ENCODE measurements at regions not wholly inside any gene's neighbourhood (a gene's known extent, or its start where the extent isn't known, plus 50 kb on each side); places are given as distances from the start of the nearest gene placed in this dataset.
"Not testable (repeated sequence)": the region's sequence is repeated elsewhere in the genome, so short reads cannot be mapped to it uniquely, and the experiment has no call there.

DNA sequence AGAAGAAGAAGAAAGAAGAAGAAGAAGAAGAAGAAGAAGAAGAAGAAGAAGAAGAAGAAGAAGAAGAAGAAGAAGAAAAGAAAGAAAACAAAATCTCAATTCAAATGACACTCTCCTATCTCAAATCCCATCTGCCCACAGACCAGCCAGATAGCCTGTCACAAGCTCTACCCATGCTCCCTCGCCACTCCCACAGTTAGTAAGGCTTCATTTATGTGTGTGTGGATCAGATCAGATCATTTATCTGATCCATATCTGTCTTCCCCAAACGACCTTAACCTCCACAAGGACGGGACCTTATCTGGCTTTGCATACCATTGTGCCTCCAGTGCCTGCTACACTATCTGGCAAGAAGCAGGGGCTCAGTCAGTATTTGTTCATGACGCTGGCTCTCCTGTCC, 81.9 kb upstream of the RREB1 start:
- no peaks in the 10 kb centered on the region for H3K4me1 Mint-ChIP-seq
- DNase-seq (no peak), ATAC-seq (no peak)
- peaks cover 4% of the 10 kb centered on the region for H3K27me3 Mint-ChIP-seq
- H3K36me3 Mint-ChIP-seq (ENCODE audit: low read depth) = peaks cover 3% of the 10 kb centered on the region
- H3K9me3 Mint-ChIP-seq = no peaks in the 10 kb centered on the region
- H3K27ac Mint-ChIP-seq = no peak overlapping the region
- no peak overlapping the region for H3K4me3 Mint-ChIP-seq

DNA sequence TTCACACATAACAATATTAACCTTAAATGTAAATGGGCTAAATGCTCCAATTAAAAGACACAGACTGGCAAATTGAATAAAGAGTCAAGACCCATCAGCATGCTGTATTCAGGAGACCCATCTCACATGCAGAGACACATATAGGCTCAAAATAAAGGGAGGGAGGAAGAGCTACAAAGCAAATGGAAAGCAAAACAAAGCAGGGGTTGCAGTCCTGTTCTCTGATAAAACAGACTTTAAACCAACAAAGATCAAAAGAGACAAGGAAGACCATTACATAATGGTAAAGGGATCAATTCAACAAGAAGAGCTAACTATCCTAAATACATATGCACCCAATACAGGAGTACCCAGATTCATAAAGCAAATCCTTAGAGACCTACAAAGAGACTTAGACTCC, 78.8 kb upstream of the RREB1 start:
- not testable (repeated sequence) for ATAC-seq; H3K27ac Mint-ChIP-seq; H3K36me3 Mint-ChIP-seq (ENCODE audit: low read depth); H3K4me3 Mint-ChIP-seq; DNase-seq; H3K4me1 Mint-ChIP-seq; H3K9me3 Mint-ChIP-seq; H3K27me3 Mint-ChIP-seq

DNA sequence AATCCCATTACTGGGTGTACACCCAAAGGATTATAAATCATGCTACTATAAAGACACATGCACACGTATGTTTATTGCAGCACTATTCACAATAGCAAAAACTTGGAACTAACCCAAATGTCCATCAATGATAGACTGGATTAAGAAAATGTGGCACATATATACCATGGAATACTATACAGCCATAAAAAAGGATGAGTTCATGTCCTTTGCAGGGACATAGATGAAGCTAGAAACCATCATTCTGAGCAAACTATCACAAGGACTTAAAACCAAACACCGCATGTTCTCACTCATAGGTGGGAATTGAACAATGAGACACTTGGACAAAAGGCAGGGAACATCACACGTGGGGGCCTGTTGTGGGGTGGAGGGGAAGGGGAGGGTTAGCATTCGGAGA, 76.8 kb upstream of the RREB1 start:
- DNase-seq; H3K4me1 Mint-ChIP-seq; ATAC-seq; H3K27ac Mint-ChIP-seq; H3K27me3 Mint-ChIP-seq; H3K4me3 Mint-ChIP-seq; H3K9me3 Mint-ChIP-seq; H3K36me3 Mint-ChIP-seq (ENCODE audit: low read depth): not testable (repeated sequence)

DNA sequence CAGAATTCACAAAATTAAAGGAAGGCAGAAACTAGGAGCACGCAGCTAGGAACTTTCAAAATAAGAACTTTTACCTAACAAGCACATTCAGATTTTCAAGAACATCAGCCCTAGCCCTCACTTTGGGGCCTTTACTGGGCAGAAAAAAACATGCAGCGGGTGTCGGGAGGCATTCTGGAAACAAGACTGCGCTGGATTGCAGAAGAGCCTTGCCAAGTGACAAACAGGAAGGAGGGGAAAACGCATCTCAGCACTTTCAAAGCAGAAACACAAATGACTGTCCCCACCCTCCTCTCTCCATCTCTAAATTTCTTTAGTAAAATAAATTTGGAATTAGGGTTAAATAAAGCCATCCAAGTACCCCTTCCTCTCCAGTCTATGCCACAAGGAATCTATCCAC, 74.6 kb upstream of the RREB1 start:
- Mint-ChIP-seq H3K27me3 (peaks cover 3% of the 10 kb centered on the region), H3K9me3 (no peaks in the 10 kb centered on the region), H3K4me3 (no peak overlapping the region), H3K36me3 (ENCODE audit: low read depth) (peaks cover 3% of the 10 kb centered on the region), H3K27ac (no peak overlapping the region), H3K4me1 (no peaks in the 10 kb centered on the region)
- DNase-seq = no peak
- ATAC-seq = no peak

DNA sequence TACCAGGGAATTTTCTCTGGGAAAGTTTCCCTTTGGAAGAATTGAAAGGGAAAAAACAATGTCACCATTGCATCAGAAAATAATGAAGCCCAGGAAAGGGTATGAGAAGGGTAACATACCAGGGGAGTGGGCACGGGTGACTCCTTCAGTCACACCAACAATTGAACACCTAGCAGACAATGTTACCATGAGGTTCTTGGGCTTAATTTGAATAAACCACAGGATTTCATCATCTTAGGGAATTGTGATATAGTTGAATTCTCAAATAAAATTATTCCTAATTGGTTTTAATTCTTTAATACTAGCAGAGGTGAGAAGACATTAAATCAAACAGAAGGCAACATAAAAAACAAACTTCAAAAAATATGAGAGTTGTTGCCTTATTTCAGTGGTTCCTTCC, 73.7 kb upstream of the RREB1 start:
- peaks cover 3% of the 10 kb centered on the region for H3K36me3 Mint-ChIP-seq (ENCODE audit: low read depth)
- no peak overlapping the region for H3K27ac Mint-ChIP-seq
- H3K4me3 Mint-ChIP-seq = no peak overlapping the region
- peaks cover 3% of the 10 kb centered on the region for H3K27me3 Mint-ChIP-seq
- no peaks in the 10 kb centered on the region for H3K4me1 Mint-ChIP-seq
- ATAC-seq (no peak), DNase-seq (no peak)
- no peaks in the 10 kb centered on the region for H3K9me3 Mint-ChIP-seq

DNA sequence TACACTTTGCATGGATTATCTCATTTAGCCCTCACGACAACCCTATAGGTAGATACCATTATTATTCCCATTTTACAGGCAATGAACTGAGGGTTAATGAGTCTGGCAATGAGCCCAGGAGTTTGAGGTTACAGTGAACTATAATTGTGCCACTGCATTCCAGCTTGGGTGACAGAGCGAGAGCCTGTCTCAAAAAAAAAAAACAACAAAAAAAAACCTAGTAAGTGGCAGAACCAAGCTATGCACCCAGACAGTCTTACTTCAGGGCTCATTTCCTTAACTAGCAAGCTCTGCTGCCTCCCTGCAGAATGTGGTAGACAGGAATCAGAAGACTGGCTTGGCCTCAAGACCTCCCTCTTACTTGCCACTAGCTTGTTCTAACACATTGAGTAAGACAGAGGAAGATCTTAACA, 71.9 kb upstream of the RREB1 start:
- no peak overlapping the region for H3K27ac Mint-ChIP-seq
- H3K27me3 Mint-ChIP-seq = peaks cover 3% of the 10 kb centered on the region
- H3K4me1 Mint-ChIP-seq = no peaks in the 10 kb centered on the region
- DNase-seq (no peak), ATAC-seq (no peak)
- no peaks in the 10 kb centered on the region for H3K9me3 Mint-ChIP-seq
- H3K36me3 Mint-ChIP-seq (ENCODE audit: low read depth) = no peaks in the 10 kb centered on the region
- H3K4me3 Mint-ChIP-seq = no peak overlapping the region

DNA sequence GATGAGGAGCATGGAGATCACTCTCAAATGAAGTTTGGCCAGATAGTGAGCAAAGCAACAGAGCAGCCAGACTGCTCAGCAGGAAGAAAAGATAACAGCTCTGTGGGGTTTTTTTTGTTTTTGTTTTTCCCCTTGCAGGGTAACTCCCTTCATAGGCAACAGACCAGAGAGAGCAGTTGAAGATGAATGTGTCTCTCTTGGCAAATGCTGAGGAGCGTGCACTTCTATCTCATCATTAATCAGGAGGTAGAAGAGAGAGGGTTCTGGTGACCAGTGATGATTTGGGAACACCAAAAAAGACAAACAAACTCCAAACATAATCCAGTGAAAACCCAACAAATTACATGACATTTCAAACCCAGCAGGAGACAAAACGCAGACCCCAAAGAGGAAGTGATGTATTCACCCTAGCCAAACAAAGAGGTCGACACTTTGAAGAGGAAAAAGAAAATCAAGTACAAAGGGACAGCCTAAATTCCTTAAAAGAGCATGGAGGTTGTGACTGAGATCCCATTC, 66.2 kb upstream of the RREB1 start:
- H3K27me3 Mint-ChIP-seq = no peaks in the 10 kb centered on the region
- ATAC-seq (no peak), DNase-seq (no peak)
- no peak overlapping the region for H3K4me3 Mint-ChIP-seq
- H3K4me1 Mint-ChIP-seq = peaks cover 18% of the 10 kb centered on the region
- no peaks in the 10 kb centered on the region for H3K36me3 Mint-ChIP-seq (ENCODE audit: low read depth)
- peak overlapping the region; percentile 30 for H3K27ac Mint-ChIP-seq
- peaks cover 4% of the 10 kb centered on the region for H3K9me3 Mint-ChIP-seq

DNA sequence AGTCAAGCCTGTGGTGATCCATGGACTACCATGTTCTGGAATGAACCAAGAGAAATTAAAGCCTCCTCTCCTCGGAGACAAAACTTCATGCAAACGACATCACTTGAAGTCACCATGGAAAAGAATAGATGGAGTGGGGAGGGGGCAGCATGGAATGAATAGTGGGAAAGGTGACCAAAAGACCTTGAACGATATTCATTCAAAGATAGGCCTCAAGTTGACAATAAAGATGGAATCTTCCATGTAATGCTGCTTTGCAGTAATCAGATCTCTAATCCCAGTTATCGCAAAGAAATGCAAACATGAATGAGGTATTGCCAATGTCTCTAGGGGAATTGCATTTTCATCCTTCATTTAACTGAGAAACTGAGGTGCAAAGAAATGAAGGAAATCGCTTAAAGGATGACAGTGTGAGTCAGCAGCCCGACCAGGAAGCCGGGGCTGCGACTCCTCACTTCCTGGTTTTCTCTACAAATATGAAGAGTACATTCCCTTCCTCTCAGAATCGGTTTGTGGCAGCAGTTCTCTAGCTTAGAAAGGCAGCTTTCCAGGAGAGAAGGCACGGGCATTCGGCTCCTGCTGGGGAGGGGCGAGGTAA, 65.6 kb upstream of the RREB1 start:
- H3K4me1 Mint-ChIP-seq = peaks cover 20% of the 10 kb centered on the region
- peak overlapping the region; percentile 30 for H3K27ac Mint-ChIP-seq
- H3K4me3 Mint-ChIP-seq = no peak overlapping the region
- H3K27me3 Mint-ChIP-seq = no peaks in the 10 kb centered on the region
- no peak for DNase-seq
- H3K9me3 Mint-ChIP-seq = peaks cover 4% of the 10 kb centered on the region
- no peak for ATAC-seq
- no peaks in the 10 kb centered on the region for H3K36me3 Mint-ChIP-seq (ENCODE audit: low read depth)

DNA sequence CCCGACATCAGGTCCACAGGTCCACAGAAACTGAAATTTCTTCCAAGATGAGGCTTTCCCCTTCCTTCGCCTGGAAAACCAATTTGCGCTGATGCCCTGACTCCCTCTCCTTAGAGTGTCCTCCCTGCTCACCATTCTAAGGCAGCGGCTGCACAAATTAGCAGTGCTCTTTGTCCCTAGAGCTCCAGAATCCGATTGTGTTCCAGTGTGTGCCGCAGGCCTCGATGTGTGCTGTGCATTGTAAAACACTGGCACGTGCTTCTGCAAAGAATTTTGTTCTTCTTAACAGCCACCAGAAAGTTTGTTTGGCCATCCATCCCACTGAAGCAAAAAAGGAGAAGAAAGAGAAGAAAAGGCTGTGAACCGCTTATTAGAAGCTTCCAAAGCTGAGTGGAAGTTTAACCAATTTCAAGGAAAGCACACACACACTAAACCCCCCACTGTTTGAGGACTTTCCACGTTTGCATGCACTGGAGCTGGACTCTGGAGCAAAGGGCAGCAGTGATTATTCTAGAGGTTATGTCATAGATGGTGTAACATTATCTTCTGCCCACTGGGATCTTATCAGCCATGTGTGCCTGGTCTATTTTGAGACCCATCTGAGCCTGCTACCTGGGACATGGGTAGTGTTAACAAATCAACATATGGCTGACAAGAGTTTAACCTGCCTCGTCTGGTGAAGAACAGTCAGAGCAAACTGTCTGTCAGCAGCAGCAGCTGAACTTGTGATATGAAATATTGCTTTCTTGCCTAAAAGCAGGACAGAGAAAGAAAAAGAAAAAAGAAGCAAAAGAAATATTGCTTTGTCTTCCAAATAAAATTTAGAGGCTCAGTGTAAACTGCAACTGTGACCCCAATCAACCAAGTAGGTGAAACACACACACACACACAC, 64.9 kb upstream of the RREB1 start:
- peaks cover 4% of the 10 kb centered on the region for H3K9me3 Mint-ChIP-seq
- no peak overlapping the region for H3K27ac Mint-ChIP-seq
- no peak overlapping the region for H3K4me3 Mint-ChIP-seq
- DNase-seq (no peak), ATAC-seq (no peak)
- no peaks in the 10 kb centered on the region for H3K36me3 Mint-ChIP-seq (ENCODE audit: low read depth)
- peaks cover 23% of the 10 kb centered on the region for H3K4me1 Mint-ChIP-seq
- H3K27me3 Mint-ChIP-seq = no peaks in the 10 kb centered on the region

DNA sequence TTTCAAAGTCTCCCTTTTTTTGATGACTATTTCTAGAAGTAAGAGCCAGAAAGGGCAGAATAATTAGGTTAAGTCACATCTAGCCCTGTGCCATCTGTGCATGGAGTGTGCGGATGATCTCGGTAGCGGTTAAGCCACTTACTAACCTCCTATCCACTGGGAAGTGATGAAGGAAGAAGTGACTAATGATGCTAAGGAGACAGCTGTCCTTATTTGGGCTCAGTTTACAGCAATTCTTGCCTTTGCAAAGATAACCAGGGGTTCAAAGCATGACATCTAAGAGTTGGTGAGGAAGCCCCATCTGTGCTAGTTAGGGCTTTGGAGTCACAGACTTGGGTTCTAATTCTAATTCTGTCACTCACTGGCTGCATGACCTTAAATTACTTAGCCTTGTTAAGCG, 62.4 kb upstream of the RREB1 start:
- peaks cover 4% of the 10 kb centered on the region for H3K9me3 Mint-ChIP-seq
- no peaks in the 10 kb centered on the region for H3K36me3 Mint-ChIP-seq (ENCODE audit: low read depth)
- H3K27me3 Mint-ChIP-seq = peaks cover 8% of the 10 kb centered on the region
- DNase-seq (no peak), ATAC-seq (no peak)
- H3K4me3 Mint-ChIP-seq = no peak overlapping the region
- H3K27ac Mint-ChIP-seq = no peak overlapping the region
- peaks cover 29% of the 10 kb centered on the region for H3K4me1 Mint-ChIP-seq

DNA sequence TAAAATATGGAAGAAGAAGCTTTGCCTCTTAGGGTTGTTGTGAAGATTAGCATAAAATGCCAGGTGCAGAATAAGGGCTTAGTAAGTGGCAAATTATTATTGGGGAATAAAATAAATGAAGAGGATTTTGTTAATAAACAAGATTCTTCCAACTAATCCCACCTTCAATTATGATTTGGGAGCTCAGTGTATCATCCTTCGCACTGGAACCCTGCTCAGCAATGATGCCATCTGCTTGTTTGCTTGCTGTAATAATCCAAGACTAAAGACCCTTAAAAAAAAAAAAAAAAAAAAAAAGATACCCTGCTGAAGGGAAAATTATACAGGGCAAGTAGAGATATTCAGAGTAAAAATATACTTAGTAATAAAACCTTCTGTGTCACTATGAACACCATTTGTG, 62.0 kb upstream of the RREB1 start:
- H3K36me3 Mint-ChIP-seq (ENCODE audit: low read depth) = no peaks in the 10 kb centered on the region
- H3K9me3 Mint-ChIP-seq = peaks cover 4% of the 10 kb centered on the region
- peaks cover 12% of the 10 kb centered on the region for H3K27me3 Mint-ChIP-seq
- DNase-seq = no peak
- H3K4me1 Mint-ChIP-seq = peaks cover 32% of the 10 kb centered on the region
- H3K4me3 Mint-ChIP-seq = no peak overlapping the region
- no peak for ATAC-seq
- no peak overlapping the region for H3K27ac Mint-ChIP-seq

DNA sequence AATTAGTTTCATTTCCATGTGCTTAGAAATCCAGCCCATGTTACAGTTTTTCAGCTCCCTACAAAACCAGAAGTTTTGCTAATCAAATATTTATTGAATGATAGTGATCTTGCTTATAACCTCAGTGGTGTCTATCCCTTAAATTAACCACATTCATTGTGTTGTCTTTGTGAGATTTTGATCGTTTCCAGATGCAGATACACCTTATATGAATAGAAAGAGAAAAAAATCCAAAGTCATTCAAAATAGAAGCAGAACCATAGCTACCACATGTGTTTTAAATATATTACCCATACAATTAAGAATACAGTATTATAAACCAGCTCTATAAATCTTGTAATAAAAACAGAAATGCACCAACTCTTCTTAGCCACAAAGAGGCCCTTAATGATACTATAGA, 60.6 kb upstream of the RREB1 start:
- ATAC-seq (no peak), DNase-seq (no peak)
- Mint-ChIP-seq H3K27me3 (peaks cover 13% of the 10 kb centered on the region), H3K4me1 (peaks cover 21% of the 10 kb centered on the region), H3K9me3 (no peaks in the 10 kb centered on the region), H3K27ac (no peak overlapping the region), H3K36me3 (ENCODE audit: low read depth) (no peaks in the 10 kb centered on the region), H3K4me3 (no peak overlapping the region)

DNA sequence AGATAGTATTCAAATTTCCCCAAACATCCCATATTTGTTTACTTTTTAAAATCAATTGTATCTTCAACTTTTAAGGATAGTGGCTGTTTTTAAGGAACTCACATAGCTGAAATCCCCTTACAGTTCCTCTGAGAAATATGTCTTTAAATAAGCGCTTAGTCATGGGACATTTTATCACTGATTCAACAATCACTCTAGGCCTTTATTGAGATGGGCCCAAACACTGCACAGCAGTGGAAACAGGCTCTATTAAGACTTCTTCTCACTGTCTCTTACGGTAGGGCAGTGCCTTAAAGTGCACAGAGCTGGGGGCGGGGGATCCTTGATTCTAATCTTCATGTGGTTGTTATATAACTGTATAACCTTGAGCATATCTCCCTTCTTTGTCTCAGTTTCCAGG, 59.8 kb upstream of the RREB1 start:
- Mint-ChIP-seq H3K36me3 (ENCODE audit: low read depth) (no peaks in the 10 kb centered on the region), H3K4me3 (no peak overlapping the region), H3K4me1 (peaks cover 20% of the 10 kb centered on the region), H3K27ac (peak overlapping the region; percentile 43), H3K9me3 (no peaks in the 10 kb centered on the region), H3K27me3 (peaks cover 18% of the 10 kb centered on the region)
- peak; percentile 59 for ATAC-seq
- DNase-seq = no peak

DNA sequence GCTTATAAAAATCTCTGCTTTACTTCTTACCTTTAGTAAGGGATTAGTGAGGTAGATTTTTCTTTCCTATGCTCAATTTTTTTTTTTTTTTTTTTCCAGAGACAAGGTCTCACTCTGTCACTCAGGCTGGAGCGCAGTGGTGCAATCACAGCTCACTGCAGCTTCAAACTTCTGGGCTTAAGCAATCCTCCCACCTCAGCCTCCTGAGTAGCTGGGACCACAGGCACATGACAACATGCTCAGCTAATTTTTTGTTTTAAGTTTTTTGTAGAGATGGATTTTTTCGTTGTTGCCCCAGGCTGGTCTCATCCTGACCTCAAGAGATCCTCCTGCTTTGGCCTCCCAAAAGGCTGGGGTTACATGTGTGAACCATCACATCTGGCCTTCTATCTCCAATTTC, 58.9 kb upstream of the RREB1 start:
- Mint-ChIP-seq H3K9me3 (no peaks in the 10 kb centered on the region), H3K4me1 (peaks cover 22% of the 10 kb centered on the region), H3K36me3 (ENCODE audit: low read depth) (no peaks in the 10 kb centered on the region), H3K27ac (no peak overlapping the region), H3K27me3 (peaks cover 23% of the 10 kb centered on the region), H3K4me3 (no peak overlapping the region)
- ATAC-seq (no peak), DNase-seq (no peak)

DNA sequence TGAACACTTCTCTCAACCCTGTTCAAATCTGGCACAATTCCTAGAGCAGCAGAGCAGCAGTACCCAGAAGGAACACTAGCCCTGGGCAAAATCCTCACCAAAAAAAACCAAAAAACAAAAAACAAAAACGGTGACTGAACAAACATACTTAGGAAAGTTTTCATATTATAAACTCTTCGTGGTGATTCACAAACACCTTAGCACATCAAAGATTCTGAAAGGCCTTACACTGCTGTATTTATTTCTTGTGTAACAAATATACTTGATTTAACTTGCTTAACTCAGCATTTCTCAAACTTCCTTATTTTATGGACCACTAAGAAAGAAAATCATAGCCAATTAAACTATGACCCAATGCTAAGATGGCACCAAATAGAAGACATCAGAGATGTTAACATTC, 57.8 kb upstream of the RREB1 start:
- Mint-ChIP-seq H3K27ac (no peak overlapping the region), H3K4me3 (no peak overlapping the region), H3K36me3 (ENCODE audit: low read depth) (no peaks in the 10 kb centered on the region), H3K27me3 (peaks cover 23% of the 10 kb centered on the region), H3K9me3 (no peaks in the 10 kb centered on the region), H3K4me1 (peaks cover 22% of the 10 kb centered on the region)
- ATAC-seq = no peak
- DNase-seq = no peak
